ENCODE measurements at regions not wholly inside any gene's neighbourhood (a gene's known extent, or its start where the extent isn't known, plus 50 kb on each side); places are given as distances from the start of the nearest gene placed in this dataset.

DNA sequence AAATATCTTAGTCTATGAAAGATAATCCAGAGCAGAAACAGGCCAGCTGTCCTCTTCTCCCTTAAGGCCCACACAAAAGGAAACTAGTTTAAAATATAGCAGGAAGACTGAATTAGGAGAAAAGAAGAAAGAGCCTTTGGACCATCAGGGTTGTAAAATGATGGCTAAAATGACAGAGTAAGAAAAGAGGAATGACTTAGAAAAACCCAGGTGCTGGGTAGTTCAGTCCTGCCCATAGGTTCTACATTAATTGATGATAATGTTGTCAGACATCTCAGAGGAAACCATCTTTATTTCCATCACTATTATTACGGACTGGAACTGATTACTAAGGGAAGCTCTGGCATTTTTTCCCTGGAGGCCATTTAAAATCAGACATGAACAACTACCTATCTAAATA is 142.8 kb upstream of the STT3B start:
- TF ChIP-seq, protein P1, sequence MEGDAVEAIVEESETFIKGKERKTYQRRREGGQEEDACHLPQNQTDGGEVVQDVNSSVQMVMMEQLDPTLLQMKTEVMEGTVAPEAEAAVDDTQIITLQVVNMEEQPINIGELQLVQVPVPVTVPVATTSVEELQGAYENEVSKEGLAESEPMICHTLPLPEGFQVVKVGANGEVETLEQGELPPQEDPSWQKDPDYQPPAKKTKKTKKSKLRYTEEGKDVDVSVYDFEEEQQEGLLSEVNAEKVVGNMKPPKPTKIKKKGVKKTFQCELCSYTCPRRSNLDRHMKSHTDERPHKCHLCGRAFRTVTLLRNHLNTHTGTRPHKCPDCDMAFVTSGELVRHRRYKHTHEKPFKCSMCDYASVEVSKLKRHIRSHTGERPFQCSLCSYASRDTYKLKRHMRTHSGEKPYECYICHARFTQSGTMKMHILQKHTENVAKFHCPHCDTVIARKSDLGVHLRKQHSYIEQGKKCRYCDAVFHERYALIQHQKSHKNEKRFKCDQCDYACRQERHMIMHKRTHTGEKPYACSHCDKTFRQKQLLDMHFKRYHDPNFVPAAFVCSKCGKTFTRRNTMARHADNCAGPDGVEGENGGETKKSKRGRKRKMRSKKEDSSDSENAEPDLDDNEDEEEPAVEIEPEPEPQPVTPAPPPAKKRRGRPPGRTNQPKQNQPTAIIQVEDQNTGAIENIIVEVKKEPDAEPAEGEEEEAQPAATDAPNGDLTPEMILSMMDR (conservative IDR thresholded peaks at IDR 0.05; ENCODE audit: low read depth, low read length) = no peak
- TF ChIP-seq RAD21 (IDR thresholded peaks at IDR 0.05; ENCODE audit: low read length) (no peak), CHD1 (IDR thresholded peaks at IDR 0.05; ENCODE audit: low read depth, low read length) (no peak), POLR2A (IDR thresholded peaks at IDR 0.05; ENCODE audit: low read depth, low read length) (no peak), SMC3 (IDR thresholded peaks at IDR 0.05; ENCODE audit: low read depth, low read length) (no peak), BHLHE40 (IDR thresholded peaks at IDR 0.05; ENCODE audit: low read depth, low read length) (no peak), CEBPB (IDR thresholded peaks at IDR 0.05; ENCODE audit: low read depth, low read length) (no peak), MAFK (IDR thresholded peaks at IDR 0.05; ENCODE audit: low read depth, low read length) (no peak), FOS (IDR thresholded peaks at IDR 0.05; ENCODE audit: low read depth, low read length) (no peak), RFX5 (IDR thresholded peaks at IDR 0.05; ENCODE audit: low read depth, low read length) (no peak), MXI1 (IDR thresholded peaks at IDR 0.05; ENCODE audit: borderline replicate concordance, low read depth, low read length) (no peak)
- TF ChIP-seq, protein P2, sequence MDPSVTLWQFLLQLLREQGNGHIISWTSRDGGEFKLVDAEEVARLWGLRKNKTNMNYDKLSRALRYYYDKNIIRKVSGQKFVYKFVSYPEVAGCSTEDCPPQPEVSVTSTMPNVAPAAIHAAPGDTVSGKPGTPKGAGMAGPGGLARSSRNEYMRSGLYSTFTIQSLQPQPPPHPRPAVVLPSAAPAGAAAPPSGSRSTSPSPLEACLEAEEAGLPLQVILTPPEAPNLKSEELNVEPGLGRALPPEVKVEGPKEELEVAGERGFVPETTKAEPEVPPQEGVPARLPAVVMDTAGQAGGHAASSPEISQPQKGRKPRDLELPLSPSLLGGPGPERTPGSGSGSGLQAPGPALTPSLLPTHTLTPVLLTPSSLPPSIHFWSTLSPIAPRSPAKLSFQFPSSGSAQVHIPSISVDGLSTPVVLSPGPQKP (IDR thresholded peaks at IDR 0.05; ENCODE audit: borderline replicate concordance, low read depth, low read length) = no peak
- TF ChIP-seq, protein P3, sequence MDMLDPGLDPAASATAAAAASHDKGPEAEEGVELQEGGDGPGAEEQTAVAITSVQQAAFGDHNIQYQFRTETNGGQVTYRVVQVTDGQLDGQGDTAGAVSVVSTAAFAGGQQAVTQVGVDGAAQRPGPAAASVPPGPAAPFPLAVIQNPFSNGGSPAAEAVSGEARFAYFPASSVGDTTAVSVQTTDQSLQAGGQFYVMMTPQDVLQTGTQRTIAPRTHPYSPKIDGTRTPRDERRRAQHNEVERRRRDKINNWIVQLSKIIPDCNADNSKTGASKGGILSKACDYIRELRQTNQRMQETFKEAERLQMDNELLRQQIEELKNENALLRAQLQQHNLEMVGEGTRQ (IDR thresholded peaks at IDR 0.05; ENCODE audit: low read depth, low read length) = no peak

All from IMR-90 (cell line).